NCI-H82 treated with DMSO at 0.1 percent for 48 hours (cell line): ENCODE measurements at regions not wholly inside any gene's neighbourhood (a gene's known extent, or its start where the extent isn't known, plus 50 kb on each side); places are given as distances from the start of the nearest gene placed in this dataset.

ENCODE experiments used
- DNase-seq: peaks from one replicate; lab custom pipeline; 2025; ENCODE audit not compliant: unreplicated experiment; lab: John Stamatoyannopoulos, UW

DNA sequence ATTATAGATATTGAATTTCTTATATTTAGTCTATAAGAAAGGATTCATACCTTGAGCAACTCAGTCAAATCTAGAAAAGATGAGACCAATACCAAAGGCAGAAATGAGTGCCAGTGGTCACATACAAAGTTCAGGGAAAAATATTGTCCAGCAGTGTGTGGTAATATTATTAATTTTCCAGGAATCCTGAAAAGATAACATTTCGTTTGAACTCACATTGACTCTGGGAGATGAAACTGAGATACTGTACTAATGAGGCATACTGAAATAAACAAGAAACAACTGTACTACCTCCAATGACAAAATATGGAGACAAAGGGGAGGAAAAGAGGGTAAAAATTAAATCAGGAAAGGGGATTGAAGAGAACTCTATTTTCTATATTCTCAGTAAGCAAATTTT lies 212.4 kb downstream of the TRAM1L1 start:
- DNase-seq: no peak

DNA sequence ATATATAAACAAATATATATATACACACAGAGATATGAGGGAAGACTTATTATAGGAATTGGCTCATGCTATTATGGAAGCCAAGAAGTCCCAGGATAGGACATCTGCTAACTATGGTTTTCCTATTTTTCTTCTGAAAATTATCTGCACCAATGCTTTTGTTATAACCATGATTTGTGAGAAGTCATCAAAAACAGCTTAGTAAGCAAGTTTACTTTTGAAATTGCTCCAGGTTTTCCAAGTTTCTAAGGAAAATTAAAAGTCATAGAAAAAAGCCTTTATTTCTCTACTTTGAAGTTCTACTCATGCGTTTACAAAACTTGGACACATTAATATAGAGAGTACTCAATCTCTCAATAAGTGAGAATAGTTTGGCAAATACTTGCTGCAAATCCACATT lies 213.1 kb downstream of the TRAM1L1 start:
- DNase-seq: no peak

DNA sequence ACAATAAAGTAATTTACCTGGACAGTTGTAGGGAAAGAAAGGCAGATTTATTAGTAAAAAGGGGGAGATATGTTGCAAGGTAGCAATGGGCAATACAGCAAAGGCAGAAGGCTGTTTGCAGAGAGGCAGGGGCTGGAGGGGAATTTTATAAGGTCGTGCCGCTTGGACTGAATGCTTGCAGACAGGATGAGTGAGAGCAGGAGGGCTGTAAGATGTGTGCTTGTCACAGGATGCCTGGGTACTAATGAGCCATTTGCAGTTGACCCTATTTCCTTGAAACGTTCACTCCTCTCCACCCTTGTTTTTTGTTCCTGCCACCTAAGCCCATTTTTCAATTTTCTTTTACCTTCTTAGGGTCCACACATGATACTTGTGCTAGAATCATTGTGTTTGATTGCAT lies 214.7 kb downstream of the TRAM1L1 start:
- no peak for DNase-seq

DNA sequence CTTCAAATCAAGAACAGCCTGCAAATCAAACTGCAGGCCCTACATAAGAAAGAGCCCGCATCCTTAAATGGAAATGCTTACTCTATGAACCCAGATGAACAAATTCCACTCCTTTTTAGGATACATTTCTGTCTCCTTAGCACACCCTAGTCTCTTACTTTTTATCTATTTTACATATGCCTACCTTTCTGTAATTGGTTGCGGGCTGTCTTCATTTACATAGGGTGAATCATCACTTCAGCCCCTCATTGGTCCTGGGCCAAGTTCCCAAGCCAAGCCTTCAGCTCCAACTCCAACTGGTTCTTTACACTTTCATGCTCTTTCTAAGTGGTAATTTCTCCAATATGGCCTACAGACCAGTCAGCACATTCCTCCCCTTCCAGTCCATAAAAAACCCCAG lies 219.3 kb downstream of the TRAM1L1 start:
- no peak for DNase-seq

DNA sequence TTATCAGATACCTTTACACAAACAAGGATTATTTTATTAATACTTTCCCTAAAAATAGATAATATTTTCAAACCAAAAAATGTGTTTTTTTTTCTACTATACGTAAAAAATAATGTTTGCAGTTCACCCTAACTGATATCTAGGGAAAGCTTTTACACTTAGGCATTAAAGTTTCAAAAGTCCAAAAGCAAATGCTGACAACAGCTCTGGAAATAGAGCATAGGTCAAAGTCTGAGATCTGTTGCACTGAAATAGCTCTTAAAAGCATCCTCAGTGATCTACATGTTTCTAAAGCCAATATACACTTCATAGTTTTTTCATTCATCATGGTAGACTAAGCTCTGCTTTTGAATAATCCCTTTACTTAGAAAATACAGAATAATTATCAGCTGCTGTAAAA lies 222.8 kb downstream of the TRAM1L1 start:
- no peak for DNase-seq

DNA sequence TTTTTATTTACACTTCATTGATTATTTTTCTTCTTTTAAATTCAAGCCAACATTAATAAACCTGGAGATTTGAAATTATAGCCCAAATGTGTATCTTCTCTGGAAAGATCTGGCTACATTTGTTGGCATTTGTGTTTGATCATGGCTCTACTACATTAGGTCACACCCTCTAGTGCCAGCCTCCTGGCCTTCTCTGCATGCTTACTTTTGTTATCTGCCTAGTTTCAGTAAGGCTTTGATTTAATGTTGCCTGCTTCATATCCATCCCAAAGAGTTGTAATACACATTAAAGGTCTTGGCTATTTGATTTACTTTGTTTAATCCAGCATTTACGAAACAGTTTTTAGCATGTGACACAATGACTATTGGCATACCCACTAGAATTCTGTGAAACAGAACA lies 224.5 kb downstream of the TRAM1L1 start:
- no peak for DNase-seq

DNA sequence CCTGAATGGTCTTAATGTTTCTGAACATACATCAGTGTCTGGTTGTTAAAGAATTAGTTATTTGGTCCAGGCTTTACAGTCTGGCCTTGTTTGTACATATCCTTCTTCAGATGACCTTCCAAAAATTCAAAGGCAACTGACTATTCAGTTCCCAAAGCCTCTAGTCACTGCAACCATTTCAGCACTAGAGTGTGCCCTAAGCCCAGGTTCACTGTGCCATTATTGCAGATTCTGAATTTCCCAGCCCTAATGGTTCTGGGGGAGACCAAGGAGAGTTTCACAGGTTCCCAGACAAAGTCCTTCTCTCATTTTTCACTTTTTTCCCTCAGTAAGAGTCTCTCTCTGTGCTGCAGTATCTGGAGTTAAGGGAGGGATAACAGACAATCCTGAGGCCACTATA lies 235.8 kb downstream of the TRAM1L1 start:
- no peak for DNase-seq

DNA sequence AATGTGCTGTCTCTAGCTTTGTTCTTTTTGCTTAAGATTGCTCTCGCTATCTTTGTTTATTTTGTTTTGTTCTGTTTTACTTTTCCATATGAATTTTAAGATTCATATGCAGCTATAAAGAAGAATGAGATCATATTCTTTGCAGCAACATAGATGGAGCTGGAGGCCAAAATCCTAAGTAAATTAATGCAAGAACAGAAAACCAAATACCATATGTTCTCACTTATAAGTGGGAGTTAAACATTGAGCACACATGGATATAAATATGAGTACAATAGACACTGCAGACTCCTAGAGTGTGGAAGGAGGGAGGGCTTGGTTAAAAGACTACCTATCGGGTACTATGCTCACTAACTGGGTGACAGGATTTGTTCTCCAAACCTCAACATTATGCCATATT lies 237.8 kb downstream of the TRAM1L1 start:
- no peak for DNase-seq

DNA sequence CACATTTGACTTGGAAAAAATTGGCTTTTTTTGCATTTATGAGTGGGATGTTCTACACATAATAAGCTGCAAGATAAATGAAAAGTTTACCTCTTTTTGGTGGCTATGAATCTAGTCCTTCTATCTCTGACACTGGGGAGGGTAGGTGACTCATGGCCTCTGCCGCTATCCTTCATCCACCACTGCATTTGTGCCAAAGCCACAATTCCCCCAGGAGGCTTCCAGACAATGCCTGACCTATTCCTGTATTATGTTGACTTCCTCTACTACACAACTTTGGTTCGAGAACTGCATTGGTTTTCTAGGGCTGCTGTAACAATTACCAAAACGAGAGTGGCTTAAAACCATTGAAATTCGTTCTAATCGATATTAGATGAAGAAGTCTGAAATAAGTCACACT lies 245.6 kb downstream of the TRAM1L1 start:
- DNase-seq: no peak

DNA sequence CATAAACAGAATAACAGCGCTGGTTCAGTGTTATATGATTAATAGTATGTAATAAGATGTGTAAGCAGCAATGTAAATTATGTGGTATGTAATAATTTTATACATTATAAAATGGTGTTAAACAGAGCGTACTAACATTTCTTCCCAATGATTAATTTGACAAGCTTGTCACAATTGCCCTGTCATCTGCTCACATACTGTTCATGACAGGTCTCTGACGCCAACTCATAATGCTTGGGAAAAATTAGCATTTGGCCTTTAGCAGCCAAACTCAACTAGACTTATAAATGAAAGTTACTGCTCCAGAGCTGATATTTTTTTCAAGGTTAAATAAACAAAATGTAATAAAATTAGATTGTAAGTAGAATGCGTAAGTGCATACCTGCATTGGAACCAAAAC lies 246.8 kb downstream of the TRAM1L1 start:
- no peak for DNase-seq

DNA sequence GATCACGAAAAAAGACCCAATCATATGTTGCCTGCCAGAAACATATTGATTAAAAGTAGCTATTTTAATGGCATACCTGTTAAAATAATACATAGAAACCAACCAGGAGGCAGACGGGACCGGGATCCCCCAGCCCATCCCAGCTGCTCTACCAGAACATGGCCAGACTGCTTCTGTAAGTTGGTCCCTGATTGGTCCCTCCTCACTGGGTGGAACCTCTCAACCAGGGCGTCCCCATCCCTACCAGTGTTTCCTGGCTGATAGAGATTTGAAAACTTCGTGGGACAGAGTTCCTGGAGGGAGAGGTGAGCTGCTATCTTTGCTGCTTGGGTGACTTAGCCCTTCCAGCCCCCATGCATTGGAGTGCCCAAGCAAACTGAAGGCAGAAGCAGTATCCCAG lies 256.2 kb downstream of the TRAM1L1 start:
- no peak for DNase-seq

DNA sequence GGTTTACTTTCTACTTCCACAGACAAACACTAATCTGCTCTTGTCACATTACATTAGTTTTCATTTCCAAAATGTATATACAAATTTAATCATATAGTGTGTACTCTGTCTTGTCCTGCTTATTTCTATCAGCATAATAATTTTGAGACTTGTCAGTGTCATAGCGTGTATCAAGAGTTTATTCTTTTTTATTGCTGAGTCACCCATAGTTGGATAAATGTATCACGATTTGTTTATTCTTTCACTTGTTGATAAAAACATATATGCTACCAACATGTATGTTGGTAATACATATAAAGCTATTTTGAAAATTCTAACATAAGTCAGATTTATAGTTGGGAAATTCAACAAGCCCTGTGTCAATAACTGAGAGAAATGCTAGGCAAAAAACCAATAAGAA lies 261.2 kb downstream of the TRAM1L1 start:
- no peak for DNase-seq

DNA sequence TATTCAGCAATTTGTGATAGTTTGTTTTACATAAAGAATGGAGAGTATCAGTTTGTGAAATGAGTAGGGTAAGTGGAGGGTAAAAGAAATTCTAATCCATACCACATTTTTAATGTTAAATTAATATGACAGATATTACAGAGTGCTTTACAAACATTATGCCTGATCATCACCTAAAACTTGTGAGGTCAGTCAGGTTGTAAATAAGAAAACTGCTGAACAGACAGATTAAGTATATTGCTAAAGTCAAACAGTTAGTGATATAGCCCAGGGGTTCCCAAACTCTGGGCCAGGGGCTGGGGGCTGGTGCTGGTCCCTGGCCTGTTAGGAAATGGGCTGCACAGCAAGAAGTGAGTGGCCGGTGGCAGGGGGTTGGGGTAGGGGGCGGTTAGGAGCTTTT lies 273.6 kb downstream of the TRAM1L1 start:
- DNase-seq: no peak

DNA sequence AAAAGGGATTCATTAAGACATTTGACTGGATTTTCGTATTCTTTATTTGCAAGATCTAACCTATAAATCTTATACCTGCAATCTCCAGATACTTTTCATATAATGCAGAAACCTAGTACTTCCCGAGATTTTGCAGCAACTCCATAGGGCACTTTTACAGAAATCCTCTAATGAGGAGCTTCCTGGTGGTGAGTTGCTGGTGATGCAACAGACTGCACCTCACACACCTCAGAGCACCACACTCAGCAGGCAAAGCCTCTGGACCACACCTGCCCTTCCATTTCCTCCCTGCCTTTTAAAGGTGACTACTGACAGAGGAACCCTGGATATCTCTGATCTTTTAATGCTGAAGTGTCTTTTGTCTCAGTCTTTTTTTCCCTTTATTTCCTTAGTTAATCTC lies 289.4 kb downstream of the TRAM1L1 start:
- no peak for DNase-seq

DNA sequence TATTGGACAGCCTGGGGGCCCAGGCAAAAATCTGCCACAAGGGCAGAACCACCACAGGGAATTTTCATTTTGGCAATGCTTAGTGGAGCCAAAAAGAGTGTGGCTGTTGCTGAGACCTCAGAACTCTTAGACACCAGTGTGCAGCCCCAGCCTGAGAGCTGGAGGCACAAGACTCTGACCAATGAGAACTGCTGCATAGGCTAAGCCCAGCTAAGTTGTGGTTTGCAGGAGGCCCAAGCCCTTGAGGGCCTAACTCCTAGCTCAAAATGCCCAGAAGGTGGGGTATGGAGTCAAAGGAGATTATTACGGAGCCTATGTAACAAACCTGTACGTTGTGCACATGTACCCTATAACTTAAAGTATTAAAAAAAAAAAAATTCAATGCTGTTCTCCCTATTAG lies 296.7 kb downstream of the TRAM1L1 start:
- DNase-seq: no peak

DNA sequence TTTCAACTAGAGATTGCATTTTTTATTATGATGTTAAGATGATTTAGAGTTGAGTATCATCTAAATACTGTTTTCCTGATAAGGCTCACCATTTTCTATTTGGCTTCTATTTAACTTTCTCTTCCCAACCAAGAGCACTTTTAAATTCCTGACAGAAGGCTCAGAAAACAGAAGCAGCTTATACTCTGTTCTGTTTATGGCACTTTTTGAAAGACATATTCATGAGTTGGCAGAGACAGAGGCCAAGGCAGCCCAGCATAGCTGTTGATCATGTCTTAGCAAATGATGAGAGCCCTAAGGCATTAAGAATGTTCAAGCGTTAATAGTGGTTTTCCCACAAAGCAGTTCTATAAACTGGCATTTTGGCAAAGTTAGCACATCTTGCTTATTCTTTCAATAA lies 330.3 kb downstream of the TRAM1L1 start:
- DNase-seq: no peak

DNA sequence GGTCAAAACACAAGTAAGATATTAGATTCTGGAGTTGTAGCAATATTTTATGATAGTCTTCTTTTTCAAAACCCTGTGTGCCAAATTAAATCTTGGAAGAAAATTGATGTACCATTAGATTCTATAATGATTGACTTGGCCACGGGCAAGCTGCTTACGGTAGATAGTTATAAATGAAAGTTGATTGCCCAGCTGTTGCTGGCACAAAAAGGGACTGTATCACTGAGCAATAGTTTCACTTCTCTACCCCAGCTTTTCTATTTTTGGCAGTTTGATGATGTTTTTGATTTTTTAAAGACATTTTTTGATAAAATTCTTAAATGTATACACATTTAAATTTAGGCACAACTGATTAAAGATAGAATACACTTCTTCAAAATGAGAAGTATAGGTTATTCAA lies 333.3 kb downstream of the TRAM1L1 start:
- no peak for DNase-seq

DNA sequence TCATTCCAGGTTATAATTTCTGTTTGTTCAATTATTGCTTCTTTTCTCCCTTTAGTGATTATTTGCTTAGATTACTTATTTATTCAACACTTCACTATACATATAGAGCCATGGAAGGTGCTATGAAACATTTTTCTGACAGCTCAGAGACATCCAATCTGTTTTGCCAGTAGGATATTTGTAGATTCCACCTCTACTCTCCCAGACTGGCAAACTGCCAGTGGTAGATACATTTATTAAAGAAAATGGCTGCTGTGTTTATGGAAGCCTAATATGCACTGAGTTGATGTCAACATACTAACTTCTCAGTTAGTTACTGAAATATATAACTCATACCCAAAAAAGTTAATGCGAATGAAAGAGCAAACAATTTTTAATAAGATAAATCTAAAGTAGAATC lies 348.6 kb downstream of the TRAM1L1 start:
- no peak for DNase-seq

DNA sequence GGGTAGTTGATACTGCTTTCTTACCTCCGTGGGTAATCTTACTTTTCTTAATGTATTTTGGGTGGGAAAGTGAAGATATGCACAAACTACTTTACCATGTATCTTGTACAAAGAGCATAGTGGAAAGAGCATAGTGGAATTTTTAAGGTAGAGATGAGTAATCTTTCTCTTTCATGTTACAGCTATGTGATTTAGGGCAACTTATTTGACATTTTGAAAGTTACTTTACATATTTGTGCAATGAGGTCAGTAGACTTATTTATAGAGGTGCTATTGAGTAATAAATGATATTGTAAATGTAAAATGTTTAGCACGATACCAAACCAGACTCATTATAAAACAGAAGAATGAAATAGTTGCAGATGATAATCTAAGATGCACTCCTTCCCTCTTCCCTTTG lies 351.2 kb downstream of the TRAM1L1 start:
- DNase-seq: no peak

DNA sequence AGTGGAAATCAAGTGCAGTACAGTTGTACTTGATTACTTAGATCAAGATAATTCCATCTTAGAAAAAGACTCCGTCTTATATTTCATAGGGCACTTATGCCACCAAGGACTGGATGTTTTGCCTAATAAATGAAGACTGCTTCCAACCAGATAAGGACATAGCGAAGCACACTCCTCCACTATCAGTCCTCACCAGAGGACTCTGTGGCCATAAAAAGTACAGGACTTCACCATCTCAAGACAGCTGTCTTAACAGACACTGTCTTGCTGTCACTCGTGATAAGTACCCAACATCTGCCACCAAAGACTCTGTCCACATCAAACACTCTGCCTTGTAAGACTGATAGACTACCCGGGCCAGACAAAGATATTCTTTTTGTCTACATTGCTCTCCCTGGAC lies 352.0 kb downstream of the TRAM1L1 start:
- DNase-seq: no peak

DNA sequence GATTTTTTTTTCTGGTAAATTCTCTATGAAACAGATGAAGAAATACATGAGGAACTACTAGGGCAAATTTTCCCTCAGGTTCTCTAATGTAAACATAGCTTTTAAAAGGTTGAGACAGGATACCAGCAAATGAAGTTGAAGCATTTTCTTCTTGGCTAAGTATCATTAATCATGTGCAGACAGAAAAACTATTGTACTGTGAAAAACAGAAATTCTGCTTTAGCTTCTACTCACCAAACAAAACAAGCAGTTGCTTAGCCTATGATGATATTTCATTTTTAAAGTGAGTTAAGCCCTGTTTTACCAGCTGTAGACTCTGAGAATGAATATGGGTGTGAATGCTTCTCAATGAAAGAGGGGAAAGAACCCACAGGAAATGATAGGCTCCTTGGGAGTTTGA lies 358.9 kb downstream of the TRAM1L1 start:
- DNase-seq: no peak

DNA sequence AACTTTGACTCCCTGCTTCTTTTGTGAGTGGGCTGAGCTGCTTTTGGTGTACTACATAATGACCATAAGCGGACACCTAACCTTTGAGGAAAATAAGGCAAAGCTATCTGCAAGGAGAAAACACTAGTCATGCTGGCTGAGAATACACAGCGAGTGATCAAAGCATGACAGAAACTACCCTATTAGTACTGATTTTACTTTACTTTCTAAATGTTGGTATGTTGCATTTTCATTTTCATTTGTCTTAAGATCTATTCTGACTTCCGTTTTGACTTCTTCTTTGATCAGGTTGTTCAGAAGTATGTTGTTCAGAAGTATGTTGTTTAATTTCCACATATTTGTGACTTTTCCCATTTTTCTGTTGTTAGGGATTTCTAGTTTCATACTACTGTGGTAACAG lies 361.1 kb downstream of the TRAM1L1 start:
- no peak for DNase-seq

DNA sequence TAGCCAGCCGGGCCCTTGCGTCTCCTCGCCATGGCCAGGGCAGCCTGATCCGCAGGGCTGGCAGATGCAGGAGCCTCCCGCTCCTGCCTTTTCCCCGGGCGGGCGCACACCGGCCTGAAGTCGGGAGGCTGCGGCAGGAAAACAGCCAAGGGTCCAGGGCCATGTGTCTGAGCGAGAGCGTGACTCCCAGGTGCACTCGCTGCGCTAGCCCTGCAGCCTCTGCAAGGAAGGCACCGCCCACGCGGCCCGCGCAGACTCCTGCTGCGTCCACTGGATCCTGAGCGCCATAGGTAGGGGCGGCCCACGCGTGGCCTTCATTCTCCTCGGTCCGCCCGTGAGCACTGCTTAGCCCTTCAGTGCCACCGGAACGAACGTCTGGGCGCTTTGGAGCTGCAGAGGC lies 379.9 kb downstream of the TRAM1L1 start:
- no peak for DNase-seq

DNA sequence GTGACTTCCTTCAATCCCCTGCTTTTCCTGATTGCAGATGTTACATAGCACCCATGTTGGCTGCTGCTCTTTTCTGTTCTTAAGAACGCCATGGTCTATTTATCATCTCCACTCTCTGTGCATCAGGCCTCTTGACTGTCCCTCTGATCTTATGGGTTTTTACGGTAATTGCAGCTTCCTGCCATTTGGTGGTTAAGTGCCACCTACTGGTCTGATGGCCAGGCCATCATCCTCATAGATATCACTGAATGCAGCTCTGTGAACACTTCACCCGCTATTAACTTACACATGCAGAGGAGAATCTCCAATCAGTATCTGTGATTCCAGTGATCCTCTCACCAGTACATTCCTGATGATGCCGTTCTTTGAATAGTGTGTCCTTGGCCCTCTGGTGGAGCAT lies 382.4 kb downstream of the TRAM1L1 start:
- no peak for DNase-seq
